GM12865 (cell line): ENCODE measurements at regions not wholly inside any gene's neighbourhood (a gene's known extent, or its start where the extent isn't known, plus 50 kb on each side); places are given as distances from the start of the nearest gene placed in this dataset.

Experiments
- DNase-seq: peaks from one replicate; pipeline ENCODE4 v3.0.0; 2010; ENCODE audit warnings: low read depth
- H3K4me3 ChIP-seq: 2 replicates; pipeline ENCODE4 v1.5.1; 2011; ENCODE audit warnings: mild to moderate bottlenecking, low read depth, low read length, control low read depth
- CTCF ChIP-seq: IDR thresholded peaks from 2 replicates; pipeline ENCODE4 v1.5.1; 2011; ENCODE audit warnings: low read length, control low read depth, low read depth, inconsistent platforms; ENCODE audit not compliant: insufficient read depth; ENCODE audit errors: missing control alignments

- no peak overlapping the region for H3K4me3 ChIP-seq
- DNase-seq, result no peak
- no peak for TF ChIP-seq CTCF
Measured at GRCh38 chrY:8041238-8041637, 1129.7 kb upstream of the AMELY start.

GRCh38 chrY:8036563-8036962, 1125.0 kb upstream of the AMELY start:
- no peak for DNase-seq
- H3K4me3 ChIP-seq, result no peak overlapping the region
- TF ChIP-seq CTCF, result no peak

- no peak for DNase-seq
- no peak overlapping the region for H3K4me3 ChIP-seq
- TF ChIP-seq CTCF, result no peak
Measured at GRCh38 chrY:8035653-8036052, 1124.1 kb upstream of the AMELY start.

- no peak overlapping the region for H3K4me3 ChIP-seq
- TF ChIP-seq CTCF, result no peak
- DNase-seq, result no peak
Measured at GRCh38 chrY:8034673-8035072, 1123.1 kb upstream of the AMELY start.

- H3K4me3 ChIP-seq, result no peak overlapping the region
- DNase-seq, result no peak
- TF ChIP-seq CTCF, result no peak
Measured at GRCh38 chrY:8033200-8033599, 1121.6 kb upstream of the AMELY start.

GRCh38 chrY:8020540-8020939, 1109.0 kb upstream of the AMELY start:
- DNase-seq, result no peak

More at GRCh38 chrY:8020540-8020939, 1109.0 kb upstream of the AMELY start:
- no peak overlapping the region for H3K4me3 ChIP-seq
- TF ChIP-seq CTCF, result no peak
